T-cell (primary cell): ENCODE measurements at regions not wholly inside any gene's neighbourhood (a gene's known extent, or its start where the extent isn't known, plus 50 kb on each side); places are given as distances from the start of the nearest gene placed in this dataset.

Experiments used
- ATAC-seq, 4 experiments: fragments of 200-7000 bp in 3 of 4; fragments of 150-1000 bp in 1 of 4; cut with Tn5 transposase; replicated peaks in 1 of 4; 1 replicate in 3 of 4; 2 replicates in 1 of 4; pipeline ENCODE4 v1.10.0; 2021; ENCODE audit warnings: moderate library complexity in 3 of 4, mild to moderate bottlenecking in 2 of 4, moderate number of reproducible peaks in 1 of 4
- CTCF ChIA-PET, 2 donors: fragments of 300-600 bp; sonication (Branson Sonifier 250); formaldehyde crosslinking; loops; one replicate each; lab custom pipeline; 2022; ENCODE audit warnings: antibody characterized with exemption in 2 of 2; lab: Charles Lee
- POLR2A ChIA-PET, 2 donors: fragments of 300-600 bp; sonication (Branson Sonifier 250); formaldehyde crosslinking; loops; one replicate each; lab custom pipeline; 2022; ENCODE audit warnings: antibody characterized with exemption in 2 of 2; lab: Charles Lee
- DNase-seq, 35 experiments: peaks; one replicate each; pipeline versions ENCODE4 v3.0.0 to v3.0.0-alpha.2; 2013 to 2023
- H3K27ac ChIP-seq: one replicate; pipeline ENCODE4 v1.5.1; 2013; ENCODE audit warnings: low read length
- H3K27me3 ChIP-seq, 2 experiments: replicated peaks in 1 of 2; 1 replicate in 1 of 2; 2 replicates in 1 of 2; pipeline versions ENCODE4 v1.6.1 to v1.7.0; 2013; ENCODE audit warnings: low read length in 1 of 2, mixed read lengths in 1 of 2; ENCODE audit not compliant: control insufficient read depth in 2 of 2, insufficient read depth in 2 of 2; ENCODE audit errors: extremely low read depth in 1 of 2
- H3K36me3 ChIP-seq, 2 donors: 1 replicate in 1 of 2; 2 replicates in 1 of 2; pipeline versions ENCODE4 v1.6.1 to v1.7.0; 2013; ENCODE audit warnings: low read length in 1 of 2; ENCODE audit not compliant: control insufficient read depth in 2 of 2, insufficient read depth in 1 of 2; ENCODE audit errors: extremely low read depth in 1 of 2
- H3K4me1 ChIP-seq, 2 experiments: 1 replicate in 1 of 2; 2 replicates in 1 of 2; pipeline versions ENCODE4 v1.6.1 to v1.7.0; 2013; ENCODE audit warnings: low read length in 2 of 2, mixed read lengths in 1 of 2; ENCODE audit not compliant: insufficient read depth in 2 of 2, control insufficient read depth in 1 of 2; ENCODE audit errors: extremely low read depth in 1 of 2
- H3K4me3 ChIP-seq, 2 donors: 1 replicate in 1 of 2; 2 replicates in 1 of 2; pipeline versions ENCODE4 v1.5.1 to v1.7.0; 2013; ENCODE audit warnings: mild to moderate bottlenecking in 2 of 2, low read length in 1 of 2, moderate library complexity in 1 of 2; ENCODE audit not compliant: control insufficient read depth in 1 of 2; ENCODE audit errors: extremely low read depth in 1 of 2
- H3K9me3 ChIP-seq: 2 replicates; pipeline ENCODE4 v1.7.0; 2013
- H3K27ac Mint-ChIP-seq, 2 donors: one replicate each; pipeline ENCODE4 v1.8.0; 2020 to 2021; ENCODE audit warnings: mild to moderate bottlenecking in 2 of 2, mixed read lengths in 2 of 2
- H3K27me3 Mint-ChIP-seq, 2 donors: one replicate each; pipeline ENCODE4 v1.8.0; 2021 to 2022; ENCODE audit warnings: mixed read lengths in 2 of 2
- H3K36me3 Mint-ChIP-seq: one replicate; pipeline ENCODE4 v1.8.0; 2021; ENCODE audit warnings: mixed read lengths
- H3K4me1 Mint-ChIP-seq, 3 donors: one replicate each; pipeline ENCODE4 v1.8.0; 2020 to 2022; ENCODE audit warnings: mixed read lengths in 3 of 3, mild to moderate bottlenecking in 1 of 3
- H3K4me3 Mint-ChIP-seq, 3 donors: one replicate each; pipeline ENCODE4 v1.8.0; 2020 to 2022; ENCODE audit warnings: mild to moderate bottlenecking in 3 of 3, mixed read lengths in 3 of 3, moderate library complexity in 3 of 3
- H3K9me3 Mint-ChIP-seq, 3 donors: one replicate each; pipeline ENCODE4 v1.8.0; 2020 to 2022; ENCODE audit warnings: mixed read lengths in 3 of 3
- WGBS: methylation state at CpG from one replicate; pipeline ENCODE4 v1.1.5; 2013; ENCODE audit warnings: missing lambda C conversion rate; ENCODE audit not compliant: insufficient coverage; 5-methylcytosine and 5-hydroxymethylcytosine counted together

GRCh38 chr11:120028897-120029258 lies 109.0 kb downstream of the TRIM29 start:
- no peaks in the 10 kb centered on the region for H3K9me3 ChIP-seq
- H3K4me3 Mint-ChIP-seq: no peak overlapping the region
- ATAC-seq: no peak

GRCh38 chr11:120028181-120028896 lies 109.6 kb downstream of the TRIM29 start:
- Mint-ChIP-seq H3K4me1 (no peaks in the 10 kb centered on the region), H3K4me3 (no peak overlapping the region), H3K27me3 (peaks cover 16 to 26% of the 10 kb centered on the region in 2 donors), H3K36me3 (no peaks in the 10 kb centered on the region), H3K9me3 (no peaks in the 10 kb centered on the region), H3K27ac (no peak overlapping the region)
- Histone ChIP-seq H3K9me3 (no peaks in the 10 kb centered on the region), H3K4me1 (no peaks in the 10 kb centered on the region), H3K27me3 (peaks cover 0 to 41% of the 10 kb centered on the region in 2 experiments), H3K36me3 (no peaks in the 10 kb centered on the region), H3K4me3 (no peak overlapping the region), H3K27ac (no peak overlapping the region)
- no peak for ATAC-seq
- CTCF ChIA-PET: no interaction called here
- no peak for DNase-seq
- 92% methylated on average over 6 of the region's 10 CpGs for WGBS
- POLR2A ChIA-PET: no interaction called here

More at GRCh38 chr11:120028897-120029258, 109.0 kb downstream of the TRIM29 start:
- Mint-ChIP-seq H3K27me3 (peaks cover 11 to 27% of the 10 kb centered on the region in 2 donors), H3K27ac (no peak overlapping the region), H3K36me3 (no peaks in the 10 kb centered on the region), H3K9me3 (no peaks in the 10 kb centered on the region), H3K4me1 (no peaks in the 10 kb centered on the region)
- CTCF ChIA-PET: no interaction called here
- peaks cover 0 to 41% of the 10 kb centered on the region in 2 experiments for H3K27me3 ChIP-seq
- no peak for DNase-seq
- 80% methylated on average over 7 of the region's 8 CpGs for WGBS
- no peak overlapping the region for H3K4me3 ChIP-seq
- no peak overlapping the region for H3K27ac ChIP-seq
- no peaks in the 10 kb centered on the region for H3K36me3 ChIP-seq
- POLR2A ChIA-PET: no interaction called here
- H3K4me1 ChIP-seq: no peaks in the 10 kb centered on the region

- H3K9me3 Mint-ChIP-seq: no peaks in the 10 kb centered on the region
- DNase-seq (no peak), ATAC-seq (no peak)
- H3K4me3 Mint-ChIP-seq: no peak overlapping the region
- H3K36me3 Mint-ChIP-seq: no peaks in the 10 kb centered on the region
- Histone ChIP-seq H3K27ac (no peak overlapping the region), H3K4me1 (no peaks in the 10 kb centered on the region), H3K9me3 (no peaks in the 10 kb centered on the region), H3K36me3 (no peaks in the 10 kb centered on the region), H3K27me3 (peaks cover 0 to 38% of the 10 kb centered on the region in 2 experiments), H3K4me3 (no peak overlapping the region)
- 64% methylated on average over 11 of the region's 11 CpGs for WGBS
- CTCF ChIA-PET: no interaction called here
- POLR2A ChIA-PET: no interaction called here
- H3K4me1 Mint-ChIP-seq: no peaks in the 10 kb centered on the region
- no peak overlapping the region for H3K27ac Mint-ChIP-seq
- peaks cover 17 to 26% of the 10 kb centered on the region in 2 donors for H3K27me3 Mint-ChIP-seq
These were observed 110.2 kb downstream of the TRIM29 start for GRCh38 chr11:120027546-120028180.

GRCh38 chr11:120025606-120026335 lies 112.1 kb downstream of the TRIM29 start:
- no peak for DNase-seq
- Mint-ChIP-seq H3K4me1 (no peaks in the 10 kb centered on the region), H3K4me3 (no peak overlapping the region), H3K9me3 (peaks cover 0 to 4% (median 0%) of the 10 kb centered on the region in 3 donors), H3K27me3 (peaks cover 16 to 20% of the 10 kb centered on the region in 2 donors), H3K36me3 (no peaks in the 10 kb centered on the region), H3K27ac (no peak overlapping the region)
- Histone ChIP-seq H3K36me3 (no peaks in the 10 kb centered on the region), H3K27ac (no peak overlapping the region), H3K27me3 (peaks cover 0 to 29% of the 10 kb centered on the region in 2 experiments), H3K4me3 (no peak overlapping the region), H3K4me1 (no peaks in the 10 kb centered on the region), H3K9me3 (no peaks in the 10 kb centered on the region)
- no peak for ATAC-seq
- CTCF ChIA-PET: no interaction called here
- 96% methylated on average over 48 of the region's 56 CpGs for WGBS
- POLR2A ChIA-PET: no interaction called here

GRCh38 chr11:120024586-120024985 lies 113.3 kb downstream of the TRIM29 start:
- H3K4me1 ChIP-seq: no peaks in the 10 kb centered on the region
- no peaks in the 10 kb centered on the region for H3K36me3 ChIP-seq
- no peak for DNase-seq
- 74% methylated on average over 2 of the region's 5 CpGs for WGBS
- Mint-ChIP-seq H3K4me3 (no peak overlapping the region), H3K9me3 (peaks cover 0 to 4% (median 0%) of the 10 kb centered on the region in 3 donors), H3K27ac (no peak overlapping the region), H3K4me1 (no peaks in the 10 kb centered on the region), H3K27me3 (peaks cover 16 to 23% of the 10 kb centered on the region in 2 donors), H3K36me3 (no peaks in the 10 kb centered on the region)
- H3K27ac ChIP-seq: no peak overlapping the region
- peaks cover 0 to 29% of the 10 kb centered on the region in 2 experiments for H3K27me3 ChIP-seq
- H3K4me3 ChIP-seq: no peak overlapping the region
- POLR2A ChIA-PET: no interaction called here
- CTCF ChIA-PET: no interaction called here
- ATAC-seq: no peak
- H3K9me3 ChIP-seq: no peaks in the 10 kb centered on the region

GRCh38 chr11:120024046-120024445 lies 113.9 kb downstream of the TRIM29 start:
- ChIA-PET CTCF (interaction anchor here in 1 of 2 donors (0.6 kb wide), 1 partner anchor 108 kb away, joined by 3 read pairs; no protein-coding TSS in a partner anchor), POLR2A (no interaction called here)
- Mint-ChIP-seq H3K36me3 (no peaks in the 10 kb centered on the region), H3K9me3 (peaks cover 0 to 4% (median 0%) of the 10 kb centered on the region in 3 donors), H3K4me1 (no peaks in the 10 kb centered on the region), H3K4me3 (no peak overlapping the region), H3K27me3 (peaks cover 13 to 23% of the 10 kb centered on the region in 2 donors), H3K27ac (no peak overlapping the region)
- ATAC-seq (no peak), DNase-seq (no peak)
- Histone ChIP-seq H3K9me3 (no peaks in the 10 kb centered on the region), H3K4me3 (no peak overlapping the region), H3K27me3 (peaks cover 0 to 27% of the 10 kb centered on the region in 2 experiments), H3K27ac (no peak overlapping the region), H3K36me3 (no peaks in the 10 kb centered on the region), H3K4me1 (no peaks in the 10 kb centered on the region)
- WGBS: 67% methylated on average over 1 of the region's 4 CpGs
